H1 (cell line): ENCODE measurements at regions not wholly inside any gene's neighbourhood (a gene's known extent, or its start where the extent isn't known, plus 50 kb on each side); places are given as distances from the start of the nearest gene placed in this dataset.
A peak's percentile ranks its signal among the peaks of the same experiment; 100 is the strongest.

Experiments
- CTCF ChIA-PET: fragments of 300-600 bp; sonication (Branson Sonifier 250); formaldehyde crosslinking; loops from one replicate; lab custom pipeline; 2021; ENCODE audit not compliant: partially characterized antibody; lab: Charles Lee
- POLR2A ChIA-PET: fragments of 300-600 bp; sonication (Branson Sonifier 250); formaldehyde crosslinking; loops from one replicate; lab custom pipeline; 2021; ENCODE audit warnings: inconsistent platforms; ENCODE audit not compliant: partially characterized antibody; lab: Charles Lee
- DNase-seq, 2 experiments: peaks; one replicate each; pipeline versions ENCODE4 v3.0.0 to v3.0.0-alpha.2; 2010 to 2022; ENCODE audit warnings: low spot score in 2 of 2, low read depth in 1 of 2, mixed read lengths in 1 of 2
- FAIRE-seq: peaks from 2 replicates; lab custom pipeline; 2011; peaks lifted over from hg19 to GRCh38; lab: Jason Lieb, UNC
- H2AFZ ChIP-seq: 2 replicates; pipeline ENCODE4 v1.8.1; 2012; ENCODE audit warnings: low read length, inconsistent platforms
- H2AK5ac ChIP-seq: 2 replicates; pipeline ENCODE4 v1.6.1; 2013; ENCODE audit warnings: low read depth, low read length
- H2BK120ac ChIP-seq: replicated peaks from 2 replicates; pipeline ENCODE3; 2013; ENCODE audit warnings: low read depth, low read length, inconsistent platforms
- H2BK12ac ChIP-seq: 2 replicates; pipeline ENCODE4 v1.6.1; 2013; ENCODE audit warnings: low read depth, low read length
- H2BK15ac ChIP-seq: 2 replicates; pipeline ENCODE4 v1.6.1; 2013; ENCODE audit warnings: low read length
- H2BK20ac ChIP-seq: 2 replicates; pipeline ENCODE4 v1.6.1; 2013; ENCODE audit warnings: low read length
- H2BK5ac ChIP-seq: 2 replicates; pipeline ENCODE4 v1.6.1; 2013; ENCODE audit warnings: low read depth, low read length
- H3K14ac ChIP-seq: 2 replicates; pipeline ENCODE4 v1.6.1; 2013; ENCODE audit warnings: inconsistent platforms; ENCODE audit not compliant: insufficient read length
- H3K18ac ChIP-seq: 2 replicates; pipeline ENCODE4 v1.6.1; 2013; ENCODE audit warnings: low read length; ENCODE audit errors: extremely low read depth
- H3K23ac ChIP-seq: 2 replicates; pipeline ENCODE4 v1.6.1; 2013; ENCODE audit warnings: inconsistent platforms; ENCODE audit not compliant: insufficient read length
- H3K23me2 ChIP-seq: 2 replicates; pipeline ENCODE4 v1.6.1; 2013; ENCODE audit warnings: low read depth, low read length
- H3K27ac ChIP-seq: 2 replicates; pipeline ENCODE4 v1.6.1; 2011; ENCODE audit warnings: low read depth, low read length, inconsistent platforms
- H3K27me3 ChIP-seq, 4 experiments: replicated peaks in 1 of 4; 1 replicate in 1 of 4; 2 replicates in 3 of 4; pipeline versions ENCODE4 v1.6.1 to v1.8.1; 2011 to 2013; ENCODE audit warnings: low read length in 3 of 4, mild to moderate bottlenecking in 3 of 4, inconsistent platforms in 2 of 4, mixed read lengths in 2 of 4, moderate library complexity in 1 of 4; ENCODE audit not compliant: control insufficient read depth in 3 of 4, insufficient read depth in 3 of 4; ENCODE audit errors: extremely low read depth in 1 of 4
- H3K36me3 ChIP-seq, 4 experiments: 2 replicates each; pipeline versions ENCODE4 v1.6.1 to v1.8.1; 2011 to 2013; ENCODE audit warnings: mild to moderate bottlenecking in 4 of 4, low read length in 3 of 4, moderate library complexity in 2 of 4, control low read depth in 1 of 4, inconsistent platforms in 1 of 4; ENCODE audit not compliant: insufficient read depth in 4 of 4, control insufficient read depth in 2 of 4
- H3K4ac ChIP-seq: replicated peaks from 2 replicates; pipeline ENCODE3; 2013; ENCODE audit warnings: low read length, low read depth, mixed read lengths, inconsistent platforms; ENCODE audit not compliant: insufficient read length
- H3K4me1 ChIP-seq, 4 experiments: replicated peaks in 1 of 4; 1 replicate in 1 of 4; 2 replicates in 3 of 4; pipeline versions ENCODE4 v1.6.1 to v1.8.1; 2011 to 2013; ENCODE audit warnings: low read length in 3 of 4, inconsistent platforms in 2 of 4, mixed read lengths in 1 of 4; ENCODE audit not compliant: insufficient read depth in 4 of 4, control insufficient read depth in 3 of 4
- H3K4me2 ChIP-seq, 2 experiments: 2 replicates each; pipeline versions ENCODE4 v1.6.1 to v1.8.1; 2011 to 2013; ENCODE audit warnings: low read depth in 2 of 2, low read length in 2 of 2, control low read depth in 1 of 2, inconsistent platforms in 1 of 2, mild to moderate bottlenecking in 1 of 2; ENCODE audit not compliant: insufficient read depth in 1 of 2
- H3K4me3 ChIP-seq, 4 experiments: fragments of 200-600, 300-600 bp in 1 of 4; sonication (generic), shearing (Covaris generic), sonication (Bioruptor Twin) in 1 of 4; 2 replicates each; pipeline versions ENCODE4 v1.5.1 to v1.8.1; 2011 to 2016; ENCODE audit warnings: low read length in 4 of 4, low read depth in 3 of 4, control low read depth in 2 of 4, inconsistent platforms in 2 of 4, mild to moderate bottlenecking in 2 of 4, mixed read lengths in 1 of 4, moderate library complexity in 1 of 4; ENCODE audit not compliant: insufficient read depth in 2 of 4; ENCODE audit errors: extremely low read depth in 1 of 4
- H3K56ac ChIP-seq: replicated peaks from 2 replicates; pipeline ENCODE3; 2013; ENCODE audit warnings: low read depth, mild to moderate bottlenecking, mixed read lengths, low read length, inconsistent platforms; ENCODE audit not compliant: insufficient read length
- H3K79me1 ChIP-seq: 2 replicates; pipeline ENCODE4 v1.6.1; 2013; ENCODE audit warnings: low read depth, low read length, control low read depth
- H3K79me2 ChIP-seq, 2 experiments: 2 replicates each; pipeline versions ENCODE4 v1.6.1 to v1.8.1; 2012 to 2013; ENCODE audit warnings: low read length in 2 of 2, mild to moderate bottlenecking in 2 of 2, inconsistent platforms in 1 of 2; ENCODE audit not compliant: insufficient read depth in 2 of 2, control insufficient read depth in 1 of 2
- H3K9ac ChIP-seq, 4 experiments: replicated peaks in 1 of 4; 1 replicate in 1 of 4; 2 replicates in 3 of 4; pipeline versions ENCODE4 v1.6.1 to v1.8.1; 2011 to 2013; ENCODE audit warnings: low read depth in 3 of 4, low read length in 3 of 4, control low read depth in 2 of 4, mild to moderate bottlenecking in 2 of 4, moderate library complexity in 2 of 4, inconsistent platforms in 1 of 4; ENCODE audit errors: extremely low read depth in 1 of 4
- H3K9me3 ChIP-seq, 2 experiments: 2 replicates each; pipeline versions ENCODE4 v1.6.1 to v1.8.1; 2012 to 2013; ENCODE audit warnings: mild to moderate bottlenecking in 2 of 2, moderate library complexity in 2 of 2, control low read depth in 1 of 2, inconsistent platforms in 1 of 2, low read depth in 1 of 2, low read length in 1 of 2, mixed read lengths in 1 of 2; ENCODE audit not compliant: insufficient read depth in 2 of 2
- H4K20me1 ChIP-seq, 2 experiments: replicated peaks in 1 of 2; 2 replicates each; pipeline versions ENCODE3 to v1.8.1; 2011 to 2013; ENCODE audit warnings: inconsistent platforms in 2 of 2, low read length in 2 of 2, mild to moderate bottlenecking in 1 of 2; ENCODE audit not compliant: insufficient read depth in 2 of 2, control insufficient read depth in 1 of 2
- H4K5ac ChIP-seq: 2 replicates; pipeline ENCODE4 v1.6.1; 2013; ENCODE audit warnings: low read length, low read depth, mixed read lengths, inconsistent platforms; ENCODE audit not compliant: insufficient read length
- H4K8ac ChIP-seq: 2 replicates; pipeline ENCODE4 v1.8.0; 2013; ENCODE audit warnings: mild to moderate bottlenecking, moderate library complexity, low read length, inconsistent platforms; ENCODE audit not compliant: insufficient read depth; ENCODE audit errors: extremely low read depth
- H4K91ac ChIP-seq: replicated peaks from 2 replicates; pipeline ENCODE3; 2013; ENCODE audit warnings: low read length, mixed read lengths, inconsistent platforms; ENCODE audit not compliant: insufficient read length
- BRCA1 ChIP-seq: IDR thresholded peaks from 2 replicates; pipeline ENCODE4 v1.6.1; 2012; ENCODE audit warnings: low read depth, low read length, improper control_type of control experiment
- CREB1 ChIP-seq: IDR thresholded peaks from 2 replicates; pipeline ENCODE4 v1.6.1; 2012; ENCODE audit warnings: inconsistent platforms
- CTBP2 ChIP-seq: IDR thresholded peaks from 2 replicates; pipeline ENCODE4 v1.7.0; 2011; ENCODE audit warnings: borderline replicate concordance, mild to moderate bottlenecking, moderate library complexity, mixed read lengths, low read length; ENCODE audit not compliant: insufficient read depth, insufficient read length
- HDAC2 ChIP-seq, 2 experiments: fragments of 300-600 bp in 1 of 2; sonication (generic) in 1 of 2; IDR thresholded peaks; 2 replicates each; pipeline ENCODE4 v1.6.1; 2011 to 2012; ENCODE audit warnings: low read depth in 2 of 2, low read length in 2 of 2, mild to moderate bottlenecking in 2 of 2, moderate library complexity in 2 of 2, borderline replicate concordance in 1 of 2, inconsistent platforms in 1 of 2
- JUND ChIP-seq: IDR thresholded peaks from 2 replicates; pipeline ENCODE4 v1.6.1; 2011; ENCODE audit warnings: mild to moderate bottlenecking, improper control_type of control experiment, low read length
- POU5F1 ChIP-seq: IDR thresholded peaks from 2 replicates; pipeline ENCODE4 v1.6.1; 2011; ENCODE audit warnings: low read depth, mild to moderate bottlenecking, low read length, moderate library complexity
- RFX5 ChIP-seq: IDR thresholded peaks from 2 replicates; pipeline ENCODE4 v1.6.1; 2011; ENCODE audit warnings: low read depth, low read length, improper control_type of control experiment, borderline replicate concordance
- SIN3A ChIP-seq, 2 experiments: IDR thresholded peaks in 1 of 2; conservative IDR thresholded peaks in 1 of 2; 2 replicates each; pipeline ENCODE4 v1.6.1; 2011 to 2012; ENCODE audit warnings: low read length in 2 of 2, improper control_type of control experiment in 1 of 2, low read depth in 1 of 2, mild to moderate bottlenecking in 1 of 2
- SP2 ChIP-seq: IDR thresholded peaks from 2 replicates; pipeline ENCODE4 v1.6.1; 2012; ENCODE audit warnings: mild to moderate bottlenecking, low read length, inconsistent platforms
- SP4 ChIP-seq: IDR thresholded peaks from 2 replicates; pipeline ENCODE4 v1.6.1; 2012; ENCODE audit warnings: low read length, inconsistent platforms
- WGBS, 2 experiments: shearing (Covaris generic) in 1 of 2; methylation state at CpG; one replicate each; pipeline versions ENCODE4 v1.1.6 to v1.1.7; 2013 to 2015; ENCODE audit warnings: low lambda C conversion rate in 2 of 2, mixed read lengths in 2 of 2, inconsistent platforms in 1 of 2, low coverage in 1 of 2, missing lambda C conversion rate in 1 of 2; ENCODE audit not compliant: insufficient replicate concordance in 2 of 2, insufficient coverage in 1 of 2, insufficient read length in 1 of 2; ENCODE audit errors: extremely low coverage in 1 of 2, missing lambda C conversion rate in 1 of 2; 5-methylcytosine and 5-hydroxymethylcytosine counted together
- TF ChIP-seq, protein P1 (sequence below): IDR thresholded peaks from 2 replicates; pipeline ENCODE4 v1.6.1; 2012; ENCODE audit warnings: inconsistent platforms

DNA sequence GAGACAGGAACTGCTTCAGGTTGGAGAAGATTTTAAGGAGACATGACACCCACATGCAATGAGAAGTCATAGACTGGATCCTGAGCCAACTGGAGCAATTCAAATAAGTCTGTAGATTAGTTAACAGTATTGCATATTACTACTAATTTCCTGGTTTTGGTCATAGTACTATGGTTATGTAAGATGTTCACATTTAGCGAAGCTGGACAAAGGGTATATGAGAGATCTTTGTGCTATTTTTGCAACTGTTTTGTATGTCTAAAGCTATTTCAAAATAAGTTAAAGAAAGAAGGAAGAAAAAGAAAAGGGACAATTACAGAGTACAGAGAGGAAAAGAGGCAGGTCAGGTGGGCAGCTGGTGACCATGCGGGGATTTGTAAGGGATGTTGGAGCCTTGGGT is 116.5 kb upstream of the SVIL start:
- no peak for DNase-seq
- Histone ChIP-seq H2AK5ac (no peak overlapping the region), H3K36me3 (no peaks in the 10 kb centered on the region), H2BK120ac (no peak overlapping the region), H3K23ac (no peak overlapping the region), H3K14ac (no peak overlapping the region), H3K23me2 (no peaks in the 10 kb centered on the region), H3K18ac (no peak overlapping the region), H2BK5ac (no peak overlapping the region), H3K27ac (no peak overlapping the region), H3K27me3 (no peaks in the 10 kb centered on the region), H2BK15ac (no peak overlapping the region), H2BK20ac (no peak overlapping the region), H3K79me1 (no peaks in the 10 kb centered on the region), H4K5ac (no peak overlapping the region), H3K4ac (no peak overlapping the region), H3K56ac (no peak overlapping the region), H3K4me3 (no peak overlapping the region), H3K9ac (0 out of 7 replicates have a peak overlapping the region, but pooled peaks of 1 of the 4 experiments have one; percentile 10), H4K91ac (no peak overlapping the region), H2AFZ (no peak overlapping the region), H2BK12ac (no peak overlapping the region), H3K4me2 (no peak overlapping the region), H3K79me2 (no peaks in the 10 kb centered on the region), H3K4me1 (0 out of 7 replicates have a peak, but pooled peaks cover 0 to 2% (median 0%) of the 10 kb centered on the region in 4 experiments), H4K20me1 (no peaks in the 10 kb centered on the region), H3K9me3 (no peaks in the 10 kb centered on the region), H4K8ac (no peak overlapping the region)
- whole genome bisulfite sequencing, 2 experiments: 93% methylated on average over 2 of the region's 2 CpGs; no CpG with 5 or more reads in 1 of the 2 experiments
- CTCF ChIA-PET: no interaction called here
- TF ChIP-seq, protein P1, sequence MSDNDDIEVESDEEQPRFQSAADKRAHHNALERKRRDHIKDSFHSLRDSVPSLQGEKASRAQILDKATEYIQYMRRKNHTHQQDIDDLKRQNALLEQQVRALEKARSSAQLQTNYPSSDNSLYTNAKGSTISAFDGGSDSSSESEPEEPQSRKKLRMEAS: no peak
- TF ChIP-seq CREB1 (no peak), SP4 (no peak), CTBP2 (no peak), HDAC2 (IDR thresholded peaks at IDR 0.05; ENCODE audit: borderline replicate concordance in 1 of 2, low read depth in 2 of 2, low read length in 2 of 2) (no peak), SIN3A (conservative IDR thresholded peaks at IDR 0.05 in 1 of 2, IDR thresholded peaks at IDR 0.05 in 1 of 2; ENCODE audit: low read depth in 1 of 2, low read length in 2 of 2) (no peak), SP2 (no peak), RFX5 (no peak), JUND (no peak), BRCA1 (no peak), POU5F1 (no peak)
- FAIRE-seq: no peak
- POLR2A ChIA-PET: no interaction called here
